CD14-positive monocyte (primary cell): ENCODE measurements at regions not wholly inside any gene's neighbourhood (a gene's known extent, or its start where the extent isn't known, plus 50 kb on each side); places are given as distances from the start of the nearest gene placed in this dataset.

Experiments used
- DNase-seq, 3 donors: peaks; one replicate each; pipeline ENCODE4 v3.0.0-alpha.2; 2011 to 2022
- H2AFZ ChIP-seq: 2 replicates; pipeline ENCODE4 v1.6.0; 2012; ENCODE audit warnings: mild to moderate bottlenecking, low read depth, low read length, inconsistent platforms; ENCODE audit not compliant: insufficient read depth, poor library complexity, severe bottlenecking
- H3K27ac ChIP-seq, 2 donors: 1 replicate in 1 of 2; 2 replicates in 1 of 2; pipeline ENCODE4 v1.5.1; 2012 to 2013; ENCODE audit warnings: low read length in 2 of 2, control low read depth in 1 of 2, inconsistent platforms in 1 of 2, low read depth in 1 of 2, mild to moderate bottlenecking in 1 of 2
- H3K27me3 ChIP-seq, 2 donors: one replicate each; pipeline versions ENCODE4 v1.6.0 to v1.6.1; 2011 to 2013; ENCODE audit warnings: low read length in 2 of 2; ENCODE audit not compliant: control insufficient read depth in 2 of 2, insufficient read depth in 2 of 2
- H3K36me3 ChIP-seq, 2 donors: replicated peaks in 1 of 2; 1 replicate in 1 of 2; 2 replicates in 1 of 2; pipeline versions ENCODE4 v1.5.1 to v1.6.1; 2012 to 2013; ENCODE audit warnings: low read length in 2 of 2, control low read depth in 1 of 2, inconsistent platforms in 1 of 2, mild to moderate bottlenecking in 1 of 2; ENCODE audit not compliant: insufficient read depth in 2 of 2, control insufficient read depth in 1 of 2
- H3K4me1 ChIP-seq, 2 donors: 1 replicate in 1 of 2; 2 replicates in 1 of 2; pipeline versions ENCODE4 v1.5.1 to v1.6.1; 2012 to 2013; ENCODE audit warnings: low read length in 2 of 2, control low read depth in 1 of 2, inconsistent platforms in 1 of 2, mild to moderate bottlenecking in 1 of 2, moderate library complexity in 1 of 2; ENCODE audit not compliant: insufficient read depth in 2 of 2, control insufficient read depth in 1 of 2
- H3K4me2 ChIP-seq: replicated peaks from 2 replicates; pipeline ENCODE3; 2012; ENCODE audit warnings: low read length, moderate library complexity, mild to moderate bottlenecking; ENCODE audit not compliant: poor library complexity, severe bottlenecking; ENCODE audit errors: extremely low read depth
- H3K4me3 ChIP-seq, 3 experiments: fragments of 200-600 bp in 1 of 3; sonication (generic) in 1 of 3; replicated peaks in 1 of 3; 1 replicate in 2 of 3; 2 replicates in 1 of 3; pipeline ENCODE4 v1.5.1; 2011 to 2013; ENCODE audit warnings: low read length in 3 of 3, mild to moderate bottlenecking in 3 of 3, control low read depth in 2 of 3, low read depth in 2 of 3, inconsistent platforms in 1 of 3, moderate library complexity in 1 of 3
- H3K79me2 ChIP-seq: 2 replicates; pipeline ENCODE4 v1.6.0; 2012; ENCODE audit warnings: mild to moderate bottlenecking, control low read depth, inconsistent platforms, low read length, moderate library complexity; ENCODE audit not compliant: insufficient read depth
- H3K9ac ChIP-seq: 2 replicates; pipeline ENCODE4 v1.6.0; 2017; ENCODE audit warnings: low read length, mild to moderate bottlenecking; ENCODE audit not compliant: insufficient read depth, poor library complexity, severe bottlenecking
- H3K9me3 ChIP-seq, 2 donors: replicated peaks in 1 of 2; 1 replicate in 1 of 2; 2 replicates in 1 of 2; pipeline versions ENCODE4 v1.5.1 to v1.6.1; 2012 to 2013; ENCODE audit warnings: low read length in 2 of 2, control low read depth in 1 of 2; ENCODE audit not compliant: control insufficient read depth in 1 of 2, insufficient read depth in 1 of 2
- H4K20me1 ChIP-seq: 2 replicates; pipeline ENCODE4 v1.6.0; 2012; ENCODE audit warnings: mild to moderate bottlenecking, low read length, control low read depth, moderate library complexity; ENCODE audit not compliant: insufficient read depth
- H3K27ac Mint-ChIP-seq, 7 donors: one replicate each; pipeline ENCODE4 v1.8.0; 2020; ENCODE audit warnings: mild to moderate bottlenecking in 7 of 7, mixed read lengths in 7 of 7, moderate library complexity in 6 of 7, inconsistent platforms in 2 of 7
- H3K27me3 Mint-ChIP-seq, 3 donors: one replicate each; pipeline ENCODE4 v1.8.0; 2021 to 2022; ENCODE audit warnings: low read depth in 3 of 3, mild to moderate bottlenecking in 3 of 3, mixed read lengths in 3 of 3, moderate library complexity in 3 of 3, inconsistent platforms in 1 of 3
- H3K36me3 Mint-ChIP-seq, 2 donors: one replicate each; pipeline ENCODE4 v1.8.0; 2020; ENCODE audit warnings: mixed read lengths in 2 of 2, inconsistent platforms in 1 of 2, mild to moderate bottlenecking in 1 of 2
- H3K4me1 Mint-ChIP-seq: one replicate; pipeline ENCODE4 v1.8.0; 2020; ENCODE audit warnings: mild to moderate bottlenecking, mixed read lengths
- H3K4me3 Mint-ChIP-seq, 2 donors: one replicate each; pipeline ENCODE4 v1.8.0; 2020; ENCODE audit warnings: mild to moderate bottlenecking in 2 of 2, mixed read lengths in 2 of 2, moderate library complexity in 1 of 2
- H3K9me3 Mint-ChIP-seq, 7 donors: one replicate each; pipeline ENCODE4 v1.8.0; 2020 to 2022; ENCODE audit warnings: mixed read lengths in 7 of 7, mild to moderate bottlenecking in 6 of 7, moderate library complexity in 6 of 7, inconsistent platforms in 2 of 7
- CTCF ChIP-seq: fragments of 200-600 bp; IDR thresholded peaks from one replicate; pipeline ENCODE4 v1.8.0; 2022; ENCODE audit warnings: antibody characterized with exemption, mild to moderate bottlenecking
- WGBS: methylation state at CpG from one replicate; pipeline ENCODE4 v1.1.5; 2013; ENCODE audit warnings: missing lambda C conversion rate; ENCODE audit not compliant: insufficient coverage; 5-methylcytosine and 5-hydroxymethylcytosine counted together
- intact Hi-C, 2 donors: fragments of 100-400 bp; cut with micrococcal nuclease; formaldehyde crosslinking; loops; one replicate each; pipeline versions ENCODE4 v1.15.0 to v1.15.1; 2023

DNA sequence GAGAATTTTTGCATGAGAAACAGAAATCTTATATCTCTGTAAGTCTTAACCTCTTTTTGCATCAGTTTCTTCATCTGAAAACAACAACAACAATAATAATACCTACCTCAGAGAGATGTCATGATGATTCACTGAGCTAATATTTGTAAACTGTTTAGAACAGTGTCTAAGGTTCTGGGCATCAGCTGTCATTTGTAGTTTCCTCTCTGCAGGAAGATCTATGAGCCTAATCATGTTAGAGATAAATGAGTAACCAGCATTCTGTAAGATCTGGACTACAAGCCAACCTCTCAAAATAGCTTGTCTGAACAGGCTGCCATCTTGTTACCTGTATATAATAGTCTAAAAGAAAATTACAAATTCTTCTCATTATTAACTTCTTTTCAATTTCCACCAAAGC, 383.0 kb upstream of the RORA start:
- no peak overlapping the region for H3K4me3 ChIP-seq
- peaks cover 3 to 7% of the 10 kb centered on the region in 2 donors for H3K9me3 ChIP-seq
- H3K27ac ChIP-seq: no peak overlapping the region
- Mint-ChIP-seq H3K27ac (no peak overlapping the region), H3K9me3 (peaks cover 3 to 15% (median 6%) of the 10 kb centered on the region in 7 donors), H3K36me3 (no peaks in the 10 kb centered on the region), H3K27me3 (peaks cover 0 to 7% (median 0%) of the 10 kb centered on the region in 3 donors), H3K4me1 (no peaks in the 10 kb centered on the region), H3K4me3 (no peak overlapping the region)
- no peak overlapping the region for H3K9ac ChIP-seq
- H3K4me2 ChIP-seq: no peak overlapping the region
- no peak for TF ChIP-seq CTCF
- H3K79me2 ChIP-seq: no peaks in the 10 kb centered on the region
- intact Hi-C loops: no loop called here
- H3K4me1 ChIP-seq: no peaks in the 10 kb centered on the region
- no peaks in the 10 kb centered on the region for H3K27me3 ChIP-seq
- H4K20me1 ChIP-seq: no peaks in the 10 kb centered on the region
- no peak overlapping the region for H2AFZ ChIP-seq
- H3K36me3 ChIP-seq: no peaks in the 10 kb centered on the region
- no peak for DNase-seq

- H3K79me2 ChIP-seq: no peaks in the 10 kb centered on the region
- Mint-ChIP-seq H3K27me3 (peaks cover 0 to 1% (median 1%) of the 10 kb centered on the region in 3 donors), H3K4me3 (no peak overlapping the region), H3K36me3 (no peaks in the 10 kb centered on the region), H3K27ac (no peak overlapping the region), H3K4me1 (no peaks in the 10 kb centered on the region), H3K9me3 (peaks cover 0 to 8% (median 3%) of the 10 kb centered on the region in 7 donors)
- H3K9me3 ChIP-seq: no peaks in the 10 kb centered on the region
- intact Hi-C loops: no loop called here
- H3K27ac ChIP-seq: no peak overlapping the region
- DNase-seq: no peak
- no CpG with 5 or more reads among the region's 6 CpGs for WGBS
- H2AFZ ChIP-seq: no peak overlapping the region
- H3K27me3 ChIP-seq: no peaks in the 10 kb centered on the region
- no peak for TF ChIP-seq CTCF
- no peaks in the 10 kb centered on the region for H3K36me3 ChIP-seq
- H3K4me1 ChIP-seq: no peaks in the 10 kb centered on the region
- H3K4me3 ChIP-seq: no peak overlapping the region
- no peak overlapping the region for H3K4me2 ChIP-seq
- H3K9ac ChIP-seq: no peak overlapping the region
- H4K20me1 ChIP-seq: no peaks in the 10 kb centered on the region
These were observed 376.2 kb upstream of the RORA start for GRCh38 chr15:61605343-61605742.
